ENCODE measurements at regions not wholly inside any gene's neighbourhood (a gene's known extent, or its start where the extent isn't known, plus 50 kb on each side); places are given as distances from the start of the nearest gene placed in this dataset.
A peak's percentile ranks its signal among the peaks of the same experiment; 100 is the strongest.

DNA sequence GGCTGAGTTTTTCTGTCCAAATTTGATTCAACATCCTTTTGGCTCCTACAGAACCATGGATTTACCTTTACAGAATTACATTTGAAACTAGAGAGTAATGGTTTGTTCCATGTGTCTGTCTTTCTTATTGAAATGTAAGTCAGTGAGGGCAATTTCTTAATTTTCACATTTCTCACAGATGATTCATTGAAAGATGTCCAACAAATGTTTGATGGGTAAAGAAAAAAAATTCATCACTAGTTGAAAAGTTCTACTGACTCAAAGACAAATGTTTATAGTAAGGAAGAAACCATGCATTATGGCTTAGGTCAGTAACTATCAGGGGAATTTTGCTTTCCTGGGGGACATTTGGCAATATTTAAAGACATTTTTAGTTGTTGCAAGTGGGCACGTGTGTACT, 131.6 kb upstream of the TRPM3 start:
- H3K9me2 ChIP-seq (replicated peaks; ENCODE audit: low read length): no peaks in the 10 kb centered on the region
- ChIA-PET POLR2A (ENCODE audit: unreplicated experiment) (no interaction called here), CTCF (no interaction called here)
- H3K27me3 ChIP-seq (ENCODE audit: low read length): no peaks in the 10 kb centered on the region
- no peak overlapping the region for H3K4me2 ChIP-seq (ENCODE audit: low read length)
- H2AFZ ChIP-seq (ENCODE audit: low read length): no peak overlapping the region
- no peak overlapping the region for H3K4me3 ChIP-seq (ENCODE audit: low read length)
- ATAC-seq (no peak), DNase-seq (no peak)
- H3K27ac ChIP-seq (ENCODE audit: low read length): no peak overlapping the region
- no peaks in the 10 kb centered on the region for H3K79me2 ChIP-seq (ENCODE audit: low read length)
- no peaks in the 10 kb centered on the region for H4K20me1 ChIP-seq (ENCODE audit: low read length)
- no TSS peak for BruUV-seq (replicated peaks)
- TF ChIP-seq, protein P1, sequence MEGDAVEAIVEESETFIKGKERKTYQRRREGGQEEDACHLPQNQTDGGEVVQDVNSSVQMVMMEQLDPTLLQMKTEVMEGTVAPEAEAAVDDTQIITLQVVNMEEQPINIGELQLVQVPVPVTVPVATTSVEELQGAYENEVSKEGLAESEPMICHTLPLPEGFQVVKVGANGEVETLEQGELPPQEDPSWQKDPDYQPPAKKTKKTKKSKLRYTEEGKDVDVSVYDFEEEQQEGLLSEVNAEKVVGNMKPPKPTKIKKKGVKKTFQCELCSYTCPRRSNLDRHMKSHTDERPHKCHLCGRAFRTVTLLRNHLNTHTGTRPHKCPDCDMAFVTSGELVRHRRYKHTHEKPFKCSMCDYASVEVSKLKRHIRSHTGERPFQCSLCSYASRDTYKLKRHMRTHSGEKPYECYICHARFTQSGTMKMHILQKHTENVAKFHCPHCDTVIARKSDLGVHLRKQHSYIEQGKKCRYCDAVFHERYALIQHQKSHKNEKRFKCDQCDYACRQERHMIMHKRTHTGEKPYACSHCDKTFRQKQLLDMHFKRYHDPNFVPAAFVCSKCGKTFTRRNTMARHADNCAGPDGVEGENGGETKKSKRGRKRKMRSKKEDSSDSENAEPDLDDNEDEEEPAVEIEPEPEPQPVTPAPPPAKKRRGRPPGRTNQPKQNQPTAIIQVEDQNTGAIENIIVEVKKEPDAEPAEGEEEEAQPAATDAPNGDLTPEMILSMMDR (conservative IDR thresholded peaks at IDR 0.05; ENCODE audit: low read depth, low read length): no peak
- TF ChIP-seq EZH2 (IDR thresholded peaks at IDR 0.05; ENCODE audit: low read length, unreplicated experiment) (no peak), EZH2phosphoT487 (IDR thresholded peaks at IDR 0.05; ENCODE audit: borderline replicate concordance, low read length) (no peak)
- H3K9ac ChIP-seq (ENCODE audit: low read length): no peak overlapping the region
- intact Hi-C loops (cut with micrococcal nuclease): no loop called here
- no peaks in the 10 kb centered on the region; the same call in 1 of the 2 replicates for H3K36me3 ChIP-seq (ENCODE audit: low read depth, low read length)
- no peaks in the 10 kb centered on the region for H3K9me3 ChIP-seq (ENCODE audit: low read length)
- H3K4me1 ChIP-seq (ENCODE audit: insufficient read depth, low read length): no peaks in the 10 kb centered on the region
- no peaks in the 10 kb centered on the region for H3F3A ChIP-seq (ENCODE audit: low read length, unreplicated experiment)

DNA sequence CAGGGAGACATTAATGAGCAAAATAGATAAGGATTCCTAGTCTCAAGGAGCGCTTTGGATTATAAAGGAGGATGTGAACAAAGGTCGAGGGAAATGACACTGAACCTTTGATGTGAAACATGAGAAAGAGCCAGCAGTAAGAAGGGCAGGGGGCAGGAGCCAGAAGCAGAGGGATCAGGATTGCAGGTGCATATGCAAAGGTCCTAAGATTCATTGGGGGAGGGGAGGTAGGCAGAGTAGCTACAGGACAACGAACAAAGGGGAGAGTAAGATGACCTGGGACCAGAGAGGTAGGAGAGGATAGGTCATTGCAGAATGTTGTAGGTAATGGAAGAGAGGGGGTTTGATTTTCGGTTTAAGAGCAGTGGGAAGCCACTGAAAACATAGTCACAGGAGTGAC, 129.2 kb upstream of the TRPM3 start:
- CTCF ChIA-PET: no interaction called here
- TF ChIP-seq, protein P1 (conservative IDR thresholded peaks at IDR 0.05; ENCODE audit: low read depth, low read length): no peak
- TF ChIP-seq EZH2phosphoT487 (IDR thresholded peaks at IDR 0.05; ENCODE audit: borderline replicate concordance, low read length): no peak
- no peak for TF ChIP-seq EZH2 (IDR thresholded peaks at IDR 0.05; ENCODE audit: low read length, unreplicated experiment)
- no peaks in the 10 kb centered on the region for H3K9me3 ChIP-seq (ENCODE audit: low read length)
- no peaks in the 10 kb centered on the region; the same call in 1 of the 2 replicates for H3K36me3 ChIP-seq (ENCODE audit: low read depth, low read length)
- no peak overlapping the region for H3K27ac ChIP-seq (ENCODE audit: low read length)
- no peaks in the 10 kb centered on the region for H4K20me1 ChIP-seq (ENCODE audit: low read length)
- ATAC-seq (no peak), DNase-seq (no peak)
- no peaks in the 10 kb centered on the region for H3K9me2 ChIP-seq (replicated peaks; ENCODE audit: low read length)
- H3K27me3 ChIP-seq (ENCODE audit: low read length): no peaks in the 10 kb centered on the region
- no peaks in the 10 kb centered on the region for H3K4me1 ChIP-seq (ENCODE audit: insufficient read depth, low read length)
- no peak overlapping the region for H3K9ac ChIP-seq (ENCODE audit: low read length)
- intact Hi-C loops (cut with micrococcal nuclease): no loop called here
- H3K4me3 ChIP-seq (ENCODE audit: low read length): no peak overlapping the region
- no TSS peak for BruUV-seq (replicated peaks)
- POLR2A ChIA-PET (ENCODE audit: unreplicated experiment): no interaction called here
- no peak overlapping the region for H2AFZ ChIP-seq (ENCODE audit: low read length)
- no peaks in the 10 kb centered on the region for H3K79me2 ChIP-seq (ENCODE audit: low read length)
- H3K4me2 ChIP-seq (ENCODE audit: low read length): no peak overlapping the region
- no peaks in the 10 kb centered on the region for H3F3A ChIP-seq (ENCODE audit: low read length, unreplicated experiment)

DNA sequence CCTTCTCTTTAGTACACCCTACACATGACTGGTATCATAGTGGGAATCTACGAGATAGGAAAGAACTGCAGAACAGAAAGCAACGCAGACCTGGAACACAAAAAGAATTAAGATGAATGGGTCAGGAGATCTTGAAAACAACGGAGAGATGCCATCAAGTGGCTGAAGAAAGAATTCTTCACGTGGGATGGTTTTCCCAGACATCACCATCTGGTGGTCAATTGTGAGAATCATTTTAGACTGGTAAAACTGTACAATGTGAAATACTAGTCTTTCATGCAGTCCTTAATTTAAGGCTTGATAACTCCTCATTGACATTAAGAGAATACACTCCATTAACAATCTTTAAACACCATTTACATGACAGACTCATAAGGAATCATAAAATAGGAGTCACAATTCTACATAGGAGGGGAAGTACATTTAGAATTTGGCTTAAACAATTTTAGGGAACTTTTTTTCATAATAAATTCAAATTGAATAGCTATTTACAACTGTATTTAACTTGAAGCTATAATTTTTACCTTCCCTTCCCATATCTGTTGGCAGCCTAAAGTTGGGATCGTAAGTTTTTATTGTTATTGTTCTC, 128.4 kb upstream of the TRPM3 start:
- Histone ChIP-seq H4K20me1 (ENCODE audit: low read length) (no peaks in the 10 kb centered on the region), H3K27ac (ENCODE audit: low read length) (no peak overlapping the region), H3K79me2 (ENCODE audit: low read length) (no peaks in the 10 kb centered on the region), H2AFZ (ENCODE audit: low read length) (no peak overlapping the region), H3K4me2 (ENCODE audit: low read length) (no peak overlapping the region), H3F3A (ENCODE audit: low read length, unreplicated experiment) (no peaks in the 10 kb centered on the region), H3K4me1 (ENCODE audit: insufficient read depth, low read length) (no peaks in the 10 kb centered on the region), H3K9me3 (ENCODE audit: low read length) (no peaks in the 10 kb centered on the region), H3K9ac (ENCODE audit: low read length) (no peak overlapping the region), H3K36me3 (ENCODE audit: low read depth, low read length) (no peaks in the 10 kb centered on the region; the same call in 1 of the 2 replicates), H3K27me3 (ENCODE audit: low read length) (no peaks in the 10 kb centered on the region), H3K4me3 (ENCODE audit: low read length) (no peak overlapping the region), H3K9me2 (replicated peaks; ENCODE audit: low read length) (no peaks in the 10 kb centered on the region)
- DNase-seq: peak; percentile 74
- peak; percentile 49 for ATAC-seq
- intact Hi-C loops (cut with micrococcal nuclease): loop anchor here (1.0 kb wide), 2 partner anchors 325 to 610 kb away; no protein-coding TSS in a partner anchor
- no peak for TF ChIP-seq EZH2phosphoT487 (IDR thresholded peaks at IDR 0.05; ENCODE audit: borderline replicate concordance, low read length)
- TF ChIP-seq, protein P1 (conservative IDR thresholded peaks at IDR 0.05; ENCODE audit: low read depth, low read length): peak; percentile 84
- POLR2A ChIA-PET (ENCODE audit: unreplicated experiment): no interaction called here
- CTCF ChIA-PET: interaction anchor here (0.6 kb wide), 1 partner anchor 1100 kb away, joined by 4 read pairs; no protein-coding TSS in a partner anchor
- BruUV-seq (replicated peaks): no TSS peak

Data from PC-3 (cell line).